GM12872 (cell line): ENCODE measurements at regions not wholly inside any gene's neighbourhood (a gene's known extent, or its start where the extent isn't known, plus 50 kb on each side); places are given as distances from the start of the nearest gene placed in this dataset.

Experiments
- CTCF ChIP-seq: IDR thresholded peaks from 3 replicates; pipeline ENCODE4 v1.5.1; 2011; ENCODE audit warnings: low read depth, mild to moderate bottlenecking, low read length, moderate library complexity; ENCODE audit not compliant: insufficient read depth

DNA sequence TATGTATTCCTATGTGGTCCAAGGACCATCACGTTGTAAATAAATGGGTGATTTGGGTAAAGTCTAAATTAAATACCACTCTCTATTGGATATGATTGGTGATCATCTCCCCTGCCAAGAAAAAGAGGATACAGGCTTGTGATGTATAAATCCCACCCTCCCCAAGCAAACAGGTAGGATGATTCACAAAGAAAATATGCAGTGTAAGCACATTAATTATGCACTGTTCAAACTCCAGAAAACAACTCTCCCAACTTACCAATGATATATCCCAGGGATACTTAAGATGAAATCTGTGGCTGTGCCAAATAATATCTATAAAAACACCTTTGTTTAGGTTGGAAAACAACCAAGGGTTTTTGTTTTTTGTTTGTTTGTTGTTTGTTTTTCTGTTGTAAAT lies 795.9 kb downstream of the XPNPEP1 start:
- no peak for TF ChIP-seq CTCF

DNA sequence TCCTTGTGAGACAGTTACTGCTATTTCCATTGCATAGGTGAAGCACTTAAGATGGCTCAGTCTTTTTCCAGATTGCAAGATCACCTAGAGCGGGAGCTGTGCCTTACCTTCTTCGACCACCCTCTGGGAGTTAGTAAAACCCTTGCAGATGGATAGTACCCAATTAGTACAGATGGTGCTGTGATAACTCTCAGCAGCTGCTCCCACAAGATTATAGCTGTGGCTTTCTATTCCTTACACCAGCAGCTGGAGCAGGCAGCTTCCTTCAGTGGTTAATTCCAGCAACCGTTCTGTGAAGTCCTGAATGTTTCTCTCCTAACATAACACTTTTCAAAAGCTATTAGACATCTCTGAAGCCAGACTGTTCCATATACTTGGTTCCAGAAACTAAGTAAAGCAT lies 796.8 kb downstream of the XPNPEP1 start:
- no peak for TF ChIP-seq CTCF

DNA sequence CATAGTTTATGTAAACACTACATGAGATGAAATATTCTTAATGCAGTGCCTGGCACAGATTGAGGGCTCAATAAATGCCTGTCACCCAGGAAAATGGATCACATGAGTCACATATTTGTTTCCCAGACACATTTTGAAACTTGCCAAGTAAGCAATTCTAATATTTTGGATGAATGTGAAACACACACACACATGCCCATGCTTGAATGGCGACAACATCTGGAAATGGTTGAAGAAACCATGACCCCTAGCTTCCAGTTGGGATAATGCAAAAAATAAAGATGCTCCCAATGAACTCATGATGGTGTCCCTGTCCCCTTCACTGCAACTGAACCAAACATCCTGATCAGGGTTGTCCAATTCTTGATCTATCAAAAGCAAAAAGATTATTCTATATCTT lies 797.3 kb downstream of the XPNPEP1 start:
- no peak for TF ChIP-seq CTCF

- TF ChIP-seq CTCF = no peak
Measured at GRCh38 chr10:109115179-109115578, 808.1 kb downstream of the XPNPEP1 start.

- no peak for TF ChIP-seq CTCF
Measured at GRCh38 chr10:109114579-109114978, 808.7 kb downstream of the XPNPEP1 start.

DNA sequence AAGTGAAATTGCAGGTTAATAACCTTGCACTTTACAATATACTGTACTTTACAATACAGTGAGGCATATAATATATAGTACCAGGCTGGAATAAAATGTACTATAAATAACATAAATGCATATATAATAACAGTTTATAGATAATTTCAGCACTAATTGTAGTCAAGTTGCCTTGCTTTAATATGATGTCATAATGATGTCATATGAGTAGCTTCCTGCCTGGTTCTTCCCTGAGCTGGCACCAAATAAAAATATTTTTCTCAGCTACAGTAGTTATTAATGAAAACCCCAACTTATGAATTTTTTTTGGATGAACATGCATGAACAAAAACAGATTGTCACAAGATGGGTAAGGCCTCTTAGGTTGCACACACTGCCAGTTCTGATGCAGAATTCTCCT lies 816.7 kb downstream of the XPNPEP1 start:
- TF ChIP-seq CTCF = no peak

DNA sequence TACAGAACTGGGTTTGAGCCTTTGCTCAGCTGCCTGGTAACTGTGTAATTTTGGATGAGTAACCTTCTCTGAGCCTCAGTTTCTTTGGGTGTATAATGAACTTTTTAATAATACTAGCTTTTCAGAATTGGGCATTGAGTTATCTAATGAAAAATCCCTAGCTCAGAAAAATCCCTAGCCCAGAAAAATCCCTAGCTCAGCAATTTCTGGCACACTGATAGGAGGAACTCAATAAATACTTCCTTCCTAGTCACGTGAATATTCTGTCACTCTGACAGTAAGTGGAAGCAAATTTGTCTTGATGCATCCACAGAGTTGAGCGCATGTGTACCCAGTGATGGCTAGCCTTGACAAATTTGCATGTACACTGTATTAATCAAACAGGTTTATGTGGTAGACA lies 817.6 kb downstream of the XPNPEP1 start:
- TF ChIP-seq CTCF = no peak

GRCh38 chr10:109104806-109105205 lies 818.5 kb downstream of the XPNPEP1 start:
- TF ChIP-seq CTCF = no peak
